GM23338 (cell line): ENCODE measurements at regions not wholly inside any gene's neighbourhood (a gene's known extent, or its start where the extent isn't known, plus 50 kb on each side); places are given as distances from the start of the nearest gene placed in this dataset.
A peak's percentile ranks its signal among the peaks of the same experiment; 100 is the strongest.

Experiments
- ATAC-seq: fragments of 200-7000 bp; cut with Tn5 transposase; 3 replicates; pipeline ENCODE4 v1.9.1; 2020
- DNase-seq: peaks from one replicate; pipeline ENCODE4 v3.0.0-alpha.2; 2015; ENCODE audit warnings: low spot score
- H2AFZ ChIP-seq: fragments of 200-600 bp; sonication (generic); 2 replicates; pipeline ENCODE4 v1.8.0; 2016; ENCODE audit warnings: antibody characterized with exemption, mild to moderate bottlenecking, moderate library complexity
- H3F3A ChIP-seq: fragments of 200-600 bp; sonication (generic); replicated peaks from 2 replicates; pipeline ENCODE4 v1.8.0; 2017; ENCODE audit warnings: antibody characterized with exemption, mixed run types, low read depth
- H3K27ac ChIP-seq: fragments of 200-600 bp; sonication (generic); 2 replicates; pipeline ENCODE4 v1.6.1; 2016; ENCODE audit warnings: low read depth
- H3K27me3 ChIP-seq: fragments of 200-600 bp; sonication (generic); 2 replicates; pipeline ENCODE4 v1.8.0; 2016; ENCODE audit warnings: mild to moderate bottlenecking, mixed run types, moderate library complexity; ENCODE audit not compliant: insufficient read depth
- H3K36me3 ChIP-seq: fragments of 200-600 bp; sonication (generic); 2 replicates; pipeline ENCODE4 v1.8.0; 2016; ENCODE audit warnings: mild to moderate bottlenecking; ENCODE audit not compliant: insufficient read depth
- H3K4me1 ChIP-seq: fragments of 200-600 bp; sonication (generic); 2 replicates; pipeline ENCODE4 v1.8.0; 2016; ENCODE audit warnings: mild to moderate bottlenecking, moderate library complexity; ENCODE audit not compliant: insufficient read depth
- H3K4me2 ChIP-seq: fragments of 200-600 bp; sonication (generic); 2 replicates; pipeline ENCODE4 v1.7.1; 2017; ENCODE audit warnings: mixed run types
- H3K4me3 ChIP-seq: fragments of 200-600 bp; sonication (generic); 2 replicates; pipeline ENCODE4 v1.6.1; 2016; ENCODE audit warnings: mixed run types
- H3K79me2 ChIP-seq: fragments of 200-600 bp; sonication (generic); replicated peaks from 2 replicates; pipeline ENCODE4 v1.8.0; 2017; ENCODE audit warnings: mild to moderate bottlenecking; ENCODE audit not compliant: insufficient read depth
- H3K9me2 ChIP-seq: fragments of 200-600 bp; sonication (generic); 2 replicates; pipeline ENCODE4 v1.8.0; 2017; ENCODE audit not compliant: insufficient read depth
- H4K20me1 ChIP-seq: fragments of 200-600 bp; sonication (generic); replicated peaks from 2 replicates; pipeline ENCODE4 v1.8.0; 2017; ENCODE audit warnings: mild to moderate bottlenecking; ENCODE audit not compliant: insufficient read depth
- H3K27ac Mint-ChIP-seq: 2 replicates; pipeline ENCODE4 v1.8.0; 2020; ENCODE audit warnings: inconsistent platforms, mild to moderate bottlenecking, moderate library complexity, mixed read lengths
- H3K27me3 Mint-ChIP-seq: 3 replicates; pipeline ENCODE4 v1.8.0; 2022; ENCODE audit warnings: low read depth, mild to moderate bottlenecking, moderate library complexity, mixed read lengths, inconsistent platforms; ENCODE audit not compliant: insufficient read depth, poor library complexity
- H3K36me3 Mint-ChIP-seq: 3 replicates; pipeline ENCODE4 v1.8.0; 2021; ENCODE audit warnings: low read depth, mild to moderate bottlenecking, inconsistent platforms, moderate library complexity, mixed read lengths
- H3K4me1 Mint-ChIP-seq: 3 replicates; pipeline ENCODE4 v1.8.0; 2020; ENCODE audit warnings: mild to moderate bottlenecking, inconsistent platforms, mixed read lengths
- H3K4me3 Mint-ChIP-seq: 3 replicates; pipeline ENCODE4 v1.8.0; 2021; ENCODE audit warnings: moderate library complexity, mild to moderate bottlenecking, inconsistent platforms, mixed read lengths
- H3K9me3 Mint-ChIP-seq: 3 replicates; pipeline ENCODE4 v1.8.0; 2020; ENCODE audit warnings: moderate library complexity, mild to moderate bottlenecking, inconsistent platforms, mixed read lengths
- CREB1 ChIP-seq: fragments of 250-450 bp; sonication (Bioruptor Pico); IDR thresholded peaks from 2 replicates; pipeline ENCODE4 v1.5.0; 2020; ENCODE audit warnings: low read depth, mild to moderate bottlenecking, moderate library complexity
- TF ChIP-seq, protein P1 (sequence below): fragments of 250-450 bp; sonication (Bioruptor Pico); IDR thresholded peaks from 2 replicates; pipeline ENCODE4 v1.5.0; 2020; ENCODE audit warnings: mild to moderate bottlenecking, moderate library complexity
- TF ChIP-seq, protein P2 (sequence below), 2 experiments: fragments of 200-600 bp in 1 of 2; sonication (generic) in 1 of 2; conservative IDR thresholded peaks; 2 replicates each; pipeline versions ENCODE4 v1.5.1 to v1.6.1; 2016 to 2017; ENCODE audit warnings: antibody characterized with exemption in 2 of 2, low read depth in 2 of 2, mild to moderate bottlenecking in 2 of 2, moderate library complexity in 1 of 2

DNA sequence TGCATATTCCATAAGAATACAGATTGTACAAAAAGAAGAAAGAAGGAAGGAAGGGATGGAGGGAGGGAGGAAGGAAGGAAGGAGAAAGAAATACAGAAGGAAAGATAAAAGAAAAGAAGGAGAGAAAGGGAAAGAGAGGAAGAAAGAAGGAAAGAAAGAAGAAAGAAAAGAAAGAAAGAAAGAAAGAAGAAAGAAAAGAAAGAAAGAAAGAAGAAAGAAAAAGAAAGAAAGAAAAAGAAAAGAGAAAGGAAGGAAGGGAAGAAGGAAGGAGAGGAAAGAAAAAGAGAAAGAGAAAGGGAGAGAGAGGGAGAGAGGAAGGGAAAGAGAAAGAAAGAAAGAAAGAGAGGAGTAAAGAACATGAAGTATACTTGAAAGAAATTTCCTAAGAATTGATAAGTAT is 577.9 kb upstream of the ALCAM start (continued):
- TF ChIP-seq, protein P1, sequence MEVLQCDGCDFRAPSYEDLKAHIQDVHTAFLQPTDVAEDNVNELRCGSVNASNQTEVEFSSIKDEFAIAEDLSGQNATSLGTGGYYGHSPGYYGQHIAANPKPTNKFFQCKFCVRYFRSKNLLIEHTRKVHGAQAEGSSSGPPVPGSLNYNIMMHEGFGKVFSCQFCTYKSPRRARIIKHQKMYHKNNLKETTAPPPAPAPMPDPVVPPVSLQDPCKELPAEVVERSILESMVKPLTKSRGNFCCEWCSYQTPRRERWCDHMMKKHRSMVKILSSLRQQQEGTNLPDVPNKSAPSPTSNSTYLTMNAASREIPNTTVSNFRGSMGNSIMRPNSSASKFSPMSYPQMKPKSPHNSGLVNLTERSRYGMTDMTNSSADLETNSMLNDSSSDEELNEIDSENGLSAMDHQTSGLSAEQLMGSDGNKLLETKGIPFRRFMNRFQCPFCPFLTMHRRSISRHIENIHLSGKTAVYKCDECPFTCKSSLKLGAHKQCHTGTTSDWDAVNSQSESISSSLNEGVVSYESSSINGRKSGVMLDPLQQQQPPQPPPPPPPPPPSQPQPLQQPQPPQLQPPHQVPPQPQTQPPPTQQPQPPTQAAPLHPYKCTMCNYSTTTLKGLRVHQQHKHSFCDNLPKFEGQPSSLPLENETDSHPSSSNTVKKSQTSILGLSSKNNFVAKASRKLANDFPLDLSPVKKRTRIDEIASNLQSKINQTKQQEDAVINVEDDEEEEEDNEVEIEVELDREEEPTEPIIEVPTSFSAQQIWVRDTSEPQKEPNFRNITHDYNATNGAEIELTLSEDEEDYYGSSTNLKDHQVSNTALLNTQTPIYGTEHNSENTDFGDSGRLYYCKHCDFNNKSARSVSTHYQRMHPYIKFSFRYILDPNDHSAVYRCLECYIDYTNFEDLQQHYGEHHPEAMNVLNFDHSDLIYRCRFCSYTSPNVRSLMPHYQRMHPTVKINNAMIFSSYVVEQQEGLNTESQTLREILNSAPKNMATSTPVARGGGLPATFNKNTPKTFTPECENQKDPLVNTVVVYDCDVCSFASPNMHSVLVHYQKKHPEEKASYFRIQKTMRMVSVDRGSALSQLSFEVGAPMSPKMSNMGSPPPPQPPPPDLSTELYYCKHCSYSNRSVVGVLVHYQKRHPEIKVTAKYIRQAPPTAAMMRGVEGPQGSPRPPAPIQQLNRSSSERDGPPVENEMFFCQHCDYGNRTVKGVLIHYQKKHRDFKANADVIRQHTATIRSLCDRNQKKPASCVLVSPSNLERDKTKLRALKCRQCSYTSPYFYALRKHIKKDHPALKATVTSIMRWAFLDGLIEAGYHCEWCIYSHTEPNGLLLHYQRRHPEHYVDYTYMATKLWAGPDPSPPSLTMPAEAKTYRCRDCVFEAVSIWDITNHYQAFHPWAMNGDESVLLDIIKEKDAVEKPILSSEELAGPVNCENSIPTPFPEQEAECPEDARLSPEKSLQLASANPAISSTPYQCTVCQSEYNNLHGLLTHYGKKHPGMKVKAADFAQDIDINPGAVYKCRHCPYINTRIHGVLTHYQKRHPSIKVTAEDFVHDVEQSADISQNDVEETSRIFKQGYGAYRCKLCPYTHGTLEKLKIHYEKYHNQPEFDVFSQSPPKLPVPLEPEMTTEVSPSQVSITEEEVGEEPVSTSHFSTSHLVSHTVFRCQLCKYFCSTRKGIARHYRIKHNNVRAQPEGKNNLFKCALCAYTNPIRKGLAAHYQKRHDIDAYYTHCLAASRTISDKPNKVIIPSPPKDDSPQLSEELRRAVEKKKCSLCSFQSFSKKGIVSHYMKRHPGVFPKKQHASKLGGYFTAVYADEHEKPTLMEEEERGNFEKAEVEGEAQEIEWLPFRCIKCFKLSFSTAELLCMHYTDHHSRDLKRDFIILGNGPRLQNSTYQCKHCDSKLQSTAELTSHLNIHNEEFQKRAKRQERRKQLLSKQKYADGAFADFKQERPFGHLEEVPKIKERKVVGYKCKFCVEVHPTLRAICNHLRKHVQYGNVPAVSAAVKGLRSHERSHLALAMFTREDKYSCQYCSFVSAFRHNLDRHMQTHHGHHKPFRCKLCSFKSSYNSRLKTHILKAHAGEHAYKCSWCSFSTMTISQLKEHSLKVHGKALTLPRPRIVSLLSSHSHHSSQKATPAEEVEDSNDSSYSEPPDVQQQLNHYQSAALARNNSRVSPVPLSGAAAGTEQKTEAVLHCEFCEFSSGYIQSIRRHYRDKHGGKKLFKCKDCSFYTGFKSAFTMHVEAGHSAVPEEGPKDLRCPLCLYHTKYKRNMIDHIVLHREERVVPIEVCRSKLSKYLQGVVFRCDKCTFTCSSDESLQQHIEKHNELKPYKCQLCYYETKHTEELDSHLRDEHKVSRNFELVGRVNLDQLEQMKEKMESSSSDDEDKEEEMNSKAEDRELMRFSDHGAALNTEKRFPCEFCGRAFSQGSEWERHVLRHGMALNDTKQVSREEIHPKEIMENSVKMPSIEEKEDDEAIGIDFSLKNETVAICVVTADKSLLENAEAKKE (CRISPR knock-in tag) = no peak

DNA sequence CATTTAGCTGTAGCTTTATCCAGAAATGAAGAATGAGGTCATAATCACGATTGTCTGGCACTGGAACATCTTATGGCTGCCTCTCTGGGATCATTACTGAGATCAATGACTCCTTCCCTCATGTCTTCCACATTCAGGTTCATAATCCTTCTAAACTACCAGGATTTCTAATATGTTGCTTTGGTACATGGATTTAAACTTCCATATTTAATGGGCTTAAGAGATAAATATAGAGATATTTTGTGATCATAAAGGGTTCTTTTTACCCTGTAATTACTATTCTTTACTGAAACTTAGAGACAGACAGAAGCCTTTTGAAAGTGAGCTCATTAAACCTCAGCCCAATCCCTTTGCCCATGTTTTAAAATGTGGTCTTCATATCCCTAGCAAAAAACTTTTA is 575.4 kb upstream of the ALCAM start:
- Histone ChIP-seq H2AFZ (peak overlapping the region; percentile 56; the same call in 1 of the 2 replicates), H3K4me3 (no peak overlapping the region), H3K27ac (no peak overlapping the region), H3K27me3 (no peaks in the 10 kb centered on the region), H3K4me2 (no peak overlapping the region), H3K36me3 (no peaks in the 10 kb centered on the region), H3K4me1 (no peaks in the 10 kb centered on the region), H4K20me1 (no peaks in the 10 kb centered on the region), H3K9me2 (no peaks in the 10 kb centered on the region), H3F3A (no peaks in the 10 kb centered on the region), H3K79me2 (no peaks in the 10 kb centered on the region)
- no peak for ATAC-seq
- no peak overlapping the region for H3K4me3 Mint-ChIP-seq
- no peak for TF ChIP-seq CREB1 (CRISPR knock-in tag)
- TF ChIP-seq, protein P2, sequence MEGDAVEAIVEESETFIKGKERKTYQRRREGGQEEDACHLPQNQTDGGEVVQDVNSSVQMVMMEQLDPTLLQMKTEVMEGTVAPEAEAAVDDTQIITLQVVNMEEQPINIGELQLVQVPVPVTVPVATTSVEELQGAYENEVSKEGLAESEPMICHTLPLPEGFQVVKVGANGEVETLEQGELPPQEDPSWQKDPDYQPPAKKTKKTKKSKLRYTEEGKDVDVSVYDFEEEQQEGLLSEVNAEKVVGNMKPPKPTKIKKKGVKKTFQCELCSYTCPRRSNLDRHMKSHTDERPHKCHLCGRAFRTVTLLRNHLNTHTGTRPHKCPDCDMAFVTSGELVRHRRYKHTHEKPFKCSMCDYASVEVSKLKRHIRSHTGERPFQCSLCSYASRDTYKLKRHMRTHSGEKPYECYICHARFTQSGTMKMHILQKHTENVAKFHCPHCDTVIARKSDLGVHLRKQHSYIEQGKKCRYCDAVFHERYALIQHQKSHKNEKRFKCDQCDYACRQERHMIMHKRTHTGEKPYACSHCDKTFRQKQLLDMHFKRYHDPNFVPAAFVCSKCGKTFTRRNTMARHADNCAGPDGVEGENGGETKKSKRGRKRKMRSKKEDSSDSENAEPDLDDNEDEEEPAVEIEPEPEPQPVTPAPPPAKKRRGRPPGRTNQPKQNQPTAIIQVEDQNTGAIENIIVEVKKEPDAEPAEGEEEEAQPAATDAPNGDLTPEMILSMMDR (conservative IDR thresholded peaks at IDR 0.05; ENCODE audit: low read depth in 2 of 2) = no peak
- no peak for DNase-seq
- H3K9me3 Mint-ChIP-seq = no peaks in the 10 kb centered on the region
- no peak overlapping the region for H3K27ac Mint-ChIP-seq
- H3K27me3 Mint-ChIP-seq = peaks cover 1% of the 10 kb centered on the region
- H3K4me1 Mint-ChIP-seq = no peaks in the 10 kb centered on the region
- no peaks in the 10 kb centered on the region for H3K36me3 Mint-ChIP-seq
